Endothelial cell (in vitro differentiated cells): ENCODE measurements at regions not wholly inside any gene's neighbourhood (a gene's known extent, or its start where the extent isn't known, plus 50 kb on each side); places are given as distances from the start of the nearest gene placed in this dataset.

Experiments used
- DNase-seq: peaks from one replicate; pipeline ENCODE4 v3.0.0; 2021; ENCODE audit warnings: low spot score
- H3K27ac Mint-ChIP-seq: one replicate; pipeline ENCODE4 v1.8.0; 2021; ENCODE audit warnings: mixed read lengths, inconsistent platforms; ENCODE audit not compliant: unreplicated experiment
- H3K27me3 Mint-ChIP-seq: one replicate; pipeline ENCODE4 v1.8.0; 2021; ENCODE audit warnings: mild to moderate bottlenecking, moderate library complexity, mixed read lengths, inconsistent platforms; ENCODE audit not compliant: unreplicated experiment
- H3K36me3 Mint-ChIP-seq: one replicate; pipeline ENCODE4 v1.8.0; 2021; ENCODE audit warnings: mild to moderate bottlenecking, low read depth, mixed read lengths, inconsistent platforms; ENCODE audit not compliant: unreplicated experiment
- H3K4me1 Mint-ChIP-seq: one replicate; pipeline ENCODE4 v1.8.0; 2021; ENCODE audit warnings: mild to moderate bottlenecking, mixed read lengths, inconsistent platforms; ENCODE audit not compliant: unreplicated experiment
- H3K4me3 Mint-ChIP-seq: one replicate; pipeline ENCODE4 v1.8.0; 2021; ENCODE audit warnings: mild to moderate bottlenecking, mixed read lengths, inconsistent platforms; ENCODE audit not compliant: unreplicated experiment
- H3K9me3 Mint-ChIP-seq: one replicate; pipeline ENCODE4 v1.8.0; 2021; ENCODE audit warnings: mixed read lengths, inconsistent platforms; ENCODE audit not compliant: unreplicated experiment
- TF ChIP-seq, protein P1 (sequence below): fragments of 200-600 bp; sonication (generic); IDR thresholded peaks from one replicate; pipeline ENCODE4 v1.5.0; 2021; ENCODE audit warnings: antibody characterized with exemption; ENCODE audit not compliant: unreplicated experiment

DNA sequence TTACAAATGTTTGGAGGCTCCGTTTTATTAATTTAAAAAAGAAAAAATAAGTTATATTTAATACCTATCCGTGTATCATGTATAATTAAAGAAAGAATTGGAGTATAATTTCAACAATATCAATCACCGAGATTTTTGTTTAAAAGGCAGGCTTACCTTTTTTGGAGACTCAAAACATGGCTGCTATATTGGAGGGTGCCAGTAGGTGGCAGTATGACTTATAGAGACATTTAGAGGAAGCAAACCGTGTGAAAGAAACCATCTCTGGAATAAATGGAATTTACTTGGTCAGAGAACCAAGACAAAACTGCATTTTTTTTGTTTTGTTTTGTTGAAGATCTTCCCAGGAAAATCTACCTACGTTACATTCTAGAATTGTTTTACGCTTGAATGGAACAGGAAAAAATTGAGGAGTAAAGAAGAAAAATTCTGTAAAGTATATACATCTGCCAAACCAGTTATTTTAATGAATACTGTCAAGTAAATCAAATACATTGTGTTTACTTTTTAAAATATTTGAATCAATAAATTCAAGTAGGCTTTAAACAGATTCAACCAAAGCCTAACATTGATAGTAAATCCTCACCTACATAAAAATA, 802.6 kb upstream of the ALCAM start:
- peak; percentile 11 for DNase-seq
- no peak overlapping the region for H3K4me3 Mint-ChIP-seq
- no peaks in the 10 kb centered on the region for H3K27me3 Mint-ChIP-seq
- H3K27ac Mint-ChIP-seq, result no peak overlapping the region
- no peaks in the 10 kb centered on the region for H3K9me3 Mint-ChIP-seq
- TF ChIP-seq, protein P1, sequence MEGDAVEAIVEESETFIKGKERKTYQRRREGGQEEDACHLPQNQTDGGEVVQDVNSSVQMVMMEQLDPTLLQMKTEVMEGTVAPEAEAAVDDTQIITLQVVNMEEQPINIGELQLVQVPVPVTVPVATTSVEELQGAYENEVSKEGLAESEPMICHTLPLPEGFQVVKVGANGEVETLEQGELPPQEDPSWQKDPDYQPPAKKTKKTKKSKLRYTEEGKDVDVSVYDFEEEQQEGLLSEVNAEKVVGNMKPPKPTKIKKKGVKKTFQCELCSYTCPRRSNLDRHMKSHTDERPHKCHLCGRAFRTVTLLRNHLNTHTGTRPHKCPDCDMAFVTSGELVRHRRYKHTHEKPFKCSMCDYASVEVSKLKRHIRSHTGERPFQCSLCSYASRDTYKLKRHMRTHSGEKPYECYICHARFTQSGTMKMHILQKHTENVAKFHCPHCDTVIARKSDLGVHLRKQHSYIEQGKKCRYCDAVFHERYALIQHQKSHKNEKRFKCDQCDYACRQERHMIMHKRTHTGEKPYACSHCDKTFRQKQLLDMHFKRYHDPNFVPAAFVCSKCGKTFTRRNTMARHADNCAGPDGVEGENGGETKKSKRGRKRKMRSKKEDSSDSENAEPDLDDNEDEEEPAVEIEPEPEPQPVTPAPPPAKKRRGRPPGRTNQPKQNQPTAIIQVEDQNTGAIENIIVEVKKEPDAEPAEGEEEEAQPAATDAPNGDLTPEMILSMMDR, result peak; percentile 48
- H3K36me3 Mint-ChIP-seq, result no peaks in the 10 kb centered on the region
- H3K4me1 Mint-ChIP-seq, result no peaks in the 10 kb centered on the region

GRCh38 chr3:104566054-104566453, 800.7 kb upstream of the ALCAM start:
- H3K36me3 Mint-ChIP-seq, result no peaks in the 10 kb centered on the region
- no peaks in the 10 kb centered on the region for H3K27me3 Mint-ChIP-seq
- no peaks in the 10 kb centered on the region for H3K4me1 Mint-ChIP-seq
- no peak overlapping the region for H3K27ac Mint-ChIP-seq
- TF ChIP-seq, protein P1, result no peak
- no peaks in the 10 kb centered on the region for H3K9me3 Mint-ChIP-seq
- DNase-seq, result no peak
- H3K4me3 Mint-ChIP-seq, result no peak overlapping the region

DNA sequence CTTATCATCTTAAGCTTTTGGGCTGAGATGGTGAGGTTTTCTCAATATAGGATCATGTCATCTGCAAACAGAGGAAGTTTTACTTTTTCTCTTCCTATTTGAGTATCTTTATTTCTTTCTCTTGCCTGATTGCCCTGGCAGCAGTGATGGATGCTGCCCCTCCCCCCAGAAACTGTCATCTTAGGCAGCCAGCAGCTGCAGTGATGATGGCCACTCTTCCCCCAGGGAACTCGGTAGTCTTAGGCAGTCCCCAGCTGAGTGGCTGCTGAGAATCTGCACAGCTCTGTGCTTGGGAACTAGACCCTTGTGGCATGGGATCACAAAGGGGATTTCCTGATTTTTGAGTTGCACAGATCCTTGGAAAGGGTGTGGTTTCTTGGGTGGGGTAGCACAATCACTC, 791.1 kb upstream of the ALCAM start:
- Mint-ChIP-seq H3K4me3 (no peak overlapping the region), H3K27ac (no peak overlapping the region), H3K4me1 (no peaks in the 10 kb centered on the region), H3K27me3 (peaks cover 2% of the 10 kb centered on the region), H3K9me3 (peaks cover 29% of the 10 kb centered on the region), H3K36me3 (peaks cover 12% of the 10 kb centered on the region)
- TF ChIP-seq, protein P1, result no peak
- no peak for DNase-seq

DNA sequence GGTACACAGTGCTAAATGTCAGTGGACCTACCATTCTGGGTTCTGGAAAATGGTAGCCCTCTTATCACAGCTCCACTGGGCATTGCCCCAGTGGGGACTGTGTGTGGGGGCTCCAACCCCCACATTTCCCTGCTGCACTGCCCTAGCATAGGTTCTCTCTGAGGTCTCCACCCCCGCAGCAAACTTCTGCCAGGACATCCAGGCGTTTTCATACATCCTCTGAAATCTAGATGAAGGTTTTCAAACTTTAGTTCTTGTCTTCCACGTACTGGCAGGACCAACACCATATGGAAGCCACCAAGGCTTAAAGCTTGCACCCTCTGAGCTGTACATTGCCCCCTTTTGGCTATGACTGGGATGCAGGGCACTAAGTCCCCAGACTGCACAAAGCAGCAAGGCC, 788.2 kb upstream of the ALCAM start:
- DNase-seq, result no peak
- no peak overlapping the region for H3K27ac Mint-ChIP-seq
- no peak overlapping the region for H3K4me3 Mint-ChIP-seq
- H3K4me1 Mint-ChIP-seq, result no peaks in the 10 kb centered on the region
- peaks cover 2% of the 10 kb centered on the region for H3K27me3 Mint-ChIP-seq
- TF ChIP-seq, protein P1, result no peak
- peaks cover 12% of the 10 kb centered on the region for H3K36me3 Mint-ChIP-seq
- peaks cover 29% of the 10 kb centered on the region for H3K9me3 Mint-ChIP-seq

- Mint-ChIP-seq H3K36me3 (peaks cover 6% of the 10 kb centered on the region), H3K9me3 (peaks cover 19% of the 10 kb centered on the region), H3K27me3 (no peaks in the 10 kb centered on the region), H3K27ac (no peak overlapping the region), H3K4me3 (no peak overlapping the region), H3K4me1 (no peaks in the 10 kb centered on the region)
- no peak for DNase-seq
- TF ChIP-seq, protein P1, result no peak
Observed at GRCh38 chr3:104582092-104582491, 784.6 kb upstream of the ALCAM start.
